Endodermal cell (in vitro differentiated cells): ENCODE measurements at regions not wholly inside any gene's neighbourhood (a gene's known extent, or its start where the extent isn't known, plus 50 kb on each side); places are given as distances from the start of the nearest gene placed in this dataset.

ENCODE experiments used
- DNase-seq: peaks from one replicate; pipeline ENCODE4 v3.0.0-alpha.2; 2017
- H3K27ac ChIP-seq: 2 replicates; pipeline ENCODE4 v1.5.1; 2013; ENCODE audit warnings: mild to moderate bottlenecking, low read depth, low read length, moderate library complexity
- H3K27me3 ChIP-seq: 2 replicates; pipeline ENCODE4 v1.6.1; 2013; ENCODE audit warnings: mild to moderate bottlenecking, low read length, moderate library complexity; ENCODE audit not compliant: insufficient read depth, control insufficient read depth, poor library complexity, severe bottlenecking
- H3K36me3 ChIP-seq: 2 replicates; pipeline ENCODE4 v1.7.0; 2013; ENCODE audit warnings: mild to moderate bottlenecking, low read length, moderate library complexity; ENCODE audit not compliant: control insufficient read depth, insufficient read depth
- H3K4me1 ChIP-seq: one replicate; pipeline ENCODE4 v1.7.0; 2013; ENCODE audit warnings: low read length; ENCODE audit not compliant: control insufficient read depth, insufficient read depth
- H3K4me3 ChIP-seq: 2 replicates; pipeline ENCODE4 v1.5.1; 2013; ENCODE audit warnings: mild to moderate bottlenecking, low read length, moderate library complexity
- H3K9ac ChIP-seq: 2 replicates; pipeline ENCODE4 v1.6.1; 2013; ENCODE audit warnings: mild to moderate bottlenecking, low read length, moderate library complexity; ENCODE audit not compliant: poor library complexity, severe bottlenecking; ENCODE audit errors: extremely low read depth
- H3K9me3 ChIP-seq: 2 replicates; pipeline ENCODE4 v1.6.1; 2013; ENCODE audit warnings: mild to moderate bottlenecking, low read length, moderate library complexity; ENCODE audit not compliant: control insufficient read depth
- H3K27ac Mint-ChIP-seq: 2 replicates; pipeline ENCODE4 v1.8.0; 2020; ENCODE audit warnings: mixed read lengths
- H3K27me3 Mint-ChIP-seq: 2 replicates; pipeline ENCODE4 v1.8.0; 2021; ENCODE audit warnings: mild to moderate bottlenecking, mixed read lengths; ENCODE audit not compliant: insufficient read depth
- H3K36me3 Mint-ChIP-seq: 2 replicates; pipeline ENCODE4 v1.8.0; 2020; ENCODE audit warnings: low read depth, mixed read lengths
- H3K4me1 Mint-ChIP-seq: 2 replicates; pipeline ENCODE4 v1.8.0; 2020; ENCODE audit warnings: mixed read lengths
- H3K4me3 Mint-ChIP-seq: 2 replicates; pipeline ENCODE4 v1.8.0; 2020; ENCODE audit warnings: mild to moderate bottlenecking, moderate library complexity, mixed read lengths
- H3K9me3 Mint-ChIP-seq: 2 replicates; pipeline ENCODE4 v1.8.0; 2020; ENCODE audit warnings: mild to moderate bottlenecking, mixed read lengths
- CTCF ChIP-seq: fragments of 200-600 bp; sonication (generic); conservative IDR thresholded peaks from 2 replicates; pipeline ENCODE4 v1.5.0; 2021; ENCODE audit warnings: antibody characterized with exemption, mild to moderate bottlenecking
- WGBS, 2 experiments: methylation state at CpG; one replicate each; pipeline versions ENCODE4 v1.1.5 to v1.1.7; 2013; ENCODE audit warnings: missing lambda C conversion rate in 2 of 2, mixed read lengths in 1 of 2; ENCODE audit not compliant: insufficient coverage in 1 of 2, insufficient read length in 1 of 2; 5-methylcytosine and 5-hydroxymethylcytosine counted together

- no peak for DNase-seq
- Histone ChIP-seq H3K36me3 (no peaks in the 10 kb centered on the region), H3K27me3 (no peaks in the 10 kb centered on the region), H3K4me3 (no peak overlapping the region), H3K9ac (no peak overlapping the region), H3K4me1 (no peaks in the 10 kb centered on the region), H3K9me3 (peaks cover 7% of the 10 kb centered on the region), H3K27ac (no peak overlapping the region)
- Mint-ChIP-seq H3K27me3 (no peaks in the 10 kb centered on the region), H3K4me1 (no peaks in the 10 kb centered on the region), H3K36me3 (no peaks in the 10 kb centered on the region), H3K4me3 (no peak overlapping the region), H3K9me3 (no peaks in the 10 kb centered on the region), H3K27ac (no peak overlapping the region)
- no peak for TF ChIP-seq CTCF
Measured at GRCh38 chr2:228339525-228339924, 158.0 kb upstream of the SPHKAP start.

- DNase-seq: no peak
- Histone ChIP-seq H3K36me3 (no peaks in the 10 kb centered on the region), H3K4me3 (no peak overlapping the region), H3K27ac (no peak overlapping the region), H3K27me3 (no peaks in the 10 kb centered on the region), H3K9me3 (peaks cover 7% of the 10 kb centered on the region), H3K9ac (no peak overlapping the region), H3K4me1 (no peaks in the 10 kb centered on the region)
- H3K36me3 Mint-ChIP-seq: no peaks in the 10 kb centered on the region
- TF ChIP-seq CTCF: no peak
- no peaks in the 10 kb centered on the region for H3K4me1 Mint-ChIP-seq
- H3K4me3 Mint-ChIP-seq: no peak overlapping the region
- WGBS, 2 experiments: 100% methylated on average over 1 of the region's 2 CpGs; no CpG with 5 or more reads in 1 of the 2 experiments
- no peaks in the 10 kb centered on the region for H3K27me3 Mint-ChIP-seq
- H3K9me3 Mint-ChIP-seq: peaks cover 12% of the 10 kb centered on the region
- no peak overlapping the region for H3K27ac Mint-ChIP-seq
Measured at GRCh38 chr2:228334180-228334579, 152.7 kb upstream of the SPHKAP start.

GRCh38 chr2:228329282-228329681, 147.8 kb upstream of the SPHKAP start:
- DNase-seq: no peak
- Histone ChIP-seq H3K9me3 (peaks cover 17% of the 10 kb centered on the region), H3K4me1 (no peaks in the 10 kb centered on the region), H3K36me3 (no peaks in the 10 kb centered on the region), H3K4me3 (no peak overlapping the region), H3K9ac (no peak overlapping the region), H3K27ac (no peak overlapping the region), H3K27me3 (no peaks in the 10 kb centered on the region)
- 95 to 100% methylated on average over 3 to 5 of the region's 5 CpGs for WGBS, 2 experiments
- Mint-ChIP-seq H3K36me3 (peaks cover 2% of the 10 kb centered on the region), H3K4me3 (no peak overlapping the region), H3K27me3 (no peaks in the 10 kb centered on the region), H3K4me1 (no peaks in the 10 kb centered on the region), H3K9me3 (peaks cover 42% of the 10 kb centered on the region), H3K27ac (no peak overlapping the region)
- TF ChIP-seq CTCF: no peak
